ENCODE measurements at regions not wholly inside any gene's neighbourhood (a gene's known extent, or its start where the extent isn't known, plus 50 kb on each side); places are given as distances from the start of the nearest gene placed in this dataset.
A peak's percentile ranks its signal among the peaks of the same experiment; 100 is the strongest.

- DNase-seq (no peak), ATAC-seq (no peak)
- H3K27ac Mint-ChIP-seq = no peak overlapping the region
- H3K27me3 Mint-ChIP-seq = no peaks in the 10 kb centered on the region
- H3K36me3 Mint-ChIP-seq (ENCODE audit: low read depth) = no peaks in the 10 kb centered on the region
- H3K9me3 Mint-ChIP-seq = no peaks in the 10 kb centered on the region
- no peak overlapping the region for H3K4me3 Mint-ChIP-seq
- no peaks in the 10 kb centered on the region for H3K4me1 Mint-ChIP-seq
Measured at GRCh38 chr18:22355598-22355997, 62.1 kb downstream of the CTAGE1 start.

DNA sequence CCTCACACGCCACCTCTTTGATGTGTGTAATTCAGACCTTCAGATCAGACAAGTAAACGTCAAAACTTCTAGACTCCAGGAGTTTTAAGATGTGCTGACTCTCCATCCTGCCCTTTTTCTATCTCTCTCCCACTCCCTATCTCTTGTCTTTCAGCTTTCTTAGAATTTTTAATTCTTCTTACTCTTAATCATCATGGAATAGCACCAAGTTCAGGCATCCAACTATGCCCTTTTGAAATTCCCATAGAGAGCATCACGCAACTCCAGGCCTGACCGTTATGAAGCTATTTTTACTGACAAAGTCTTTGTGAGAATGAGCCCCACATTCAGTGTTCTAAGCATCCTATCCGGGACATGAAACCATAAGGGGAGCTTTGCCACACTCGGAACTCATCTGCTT is 62.6 kb downstream of the CTAGE1 start:
- no peak for ATAC-seq

GRCh38 chr18:22349966-22350365 is 67.7 kb downstream of the CTAGE1 start:
- Mint-ChIP-seq H3K27ac (no peak overlapping the region), H3K9me3 (no peaks in the 10 kb centered on the region), H3K27me3 (peaks cover 42% of the 10 kb centered on the region), H3K36me3 (ENCODE audit: low read depth) (no peaks in the 10 kb centered on the region), H3K4me3 (no peak overlapping the region), H3K4me1 (peaks cover 39% of the 10 kb centered on the region)
- ATAC-seq = no peak
- no peak for DNase-seq

More for the DNA sequence above, 62.6 kb downstream of the CTAGE1 start:
- Mint-ChIP-seq H3K4me1 (no peaks in the 10 kb centered on the region), H3K9me3 (no peaks in the 10 kb centered on the region), H3K36me3 (ENCODE audit: low read depth) (no peaks in the 10 kb centered on the region), H3K27ac (no peak overlapping the region), H3K27me3 (peaks cover 2% of the 10 kb centered on the region), H3K4me3 (no peak overlapping the region)
- no peak for DNase-seq

DNA sequence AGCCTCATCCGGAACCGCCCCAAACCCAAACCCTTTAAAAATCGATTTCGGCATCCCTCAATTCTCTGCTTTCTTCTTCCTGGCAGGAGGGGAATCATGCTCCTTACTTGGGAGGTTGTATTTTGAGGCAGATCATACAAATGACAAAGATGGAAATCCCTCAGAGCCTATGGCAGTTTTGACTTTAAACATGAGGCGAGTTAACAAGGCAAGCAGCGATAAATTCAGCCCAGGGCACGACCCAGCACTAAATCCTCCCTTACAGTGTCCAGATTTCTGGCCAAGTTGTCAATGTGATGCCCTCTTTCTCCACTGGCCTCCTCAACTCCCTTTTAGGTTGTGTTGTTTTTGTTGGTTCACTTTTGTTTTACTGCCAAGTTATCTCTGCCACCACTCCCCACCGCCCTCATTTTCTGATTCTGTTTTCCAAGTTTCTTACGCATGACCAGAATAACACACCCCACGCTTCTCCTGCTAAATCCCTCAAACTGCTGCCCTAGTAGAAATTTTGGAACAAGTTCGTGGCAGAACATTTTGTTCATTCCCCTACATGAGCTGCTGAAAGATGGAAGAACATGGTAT is 68.3 kb downstream of the CTAGE1 start:
- H3K27me3 Mint-ChIP-seq = peaks cover 42% of the 10 kb centered on the region

DNA sequence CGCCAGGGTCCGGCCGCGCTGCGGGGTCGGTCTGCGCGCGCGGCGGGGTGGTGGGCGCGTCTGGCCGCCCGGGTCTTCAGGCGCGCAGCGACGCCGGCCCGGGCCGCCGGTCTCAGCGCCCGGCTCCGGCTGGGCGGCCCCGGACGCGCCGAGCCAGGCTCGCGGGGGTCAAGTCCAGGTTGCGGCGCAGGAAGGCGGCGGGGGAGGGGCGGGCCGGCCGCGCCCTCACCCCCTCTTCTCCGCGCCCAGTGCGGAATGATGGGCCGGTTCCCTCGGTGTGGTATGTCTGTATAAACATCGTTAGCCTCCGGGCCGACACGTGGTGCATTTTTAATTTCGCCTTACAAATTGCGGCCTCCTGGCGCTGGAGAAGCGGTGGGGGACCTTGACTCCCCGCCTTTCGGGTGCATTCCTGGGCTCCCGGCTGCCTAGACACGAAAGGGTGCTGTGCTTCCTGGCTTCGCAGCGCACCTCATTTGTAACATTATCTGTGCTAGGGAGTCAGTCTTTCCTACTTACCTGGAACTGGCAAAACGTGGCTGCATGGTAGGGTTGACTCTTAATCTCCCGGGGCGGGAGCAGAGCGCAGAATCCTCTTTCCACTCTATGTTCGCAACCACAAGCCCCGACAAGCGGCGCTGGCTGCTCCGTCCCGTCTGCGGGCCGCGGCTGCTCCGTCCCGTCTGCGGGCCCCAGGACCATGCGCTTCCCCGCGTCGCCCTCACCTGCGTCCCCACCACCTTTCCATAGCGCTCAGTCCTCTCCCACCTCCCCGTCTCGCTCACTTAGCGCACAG is 69.0 kb downstream of the CTAGE1 start:
- H3K9me3 Mint-ChIP-seq = no peaks in the 10 kb centered on the region
- H3K36me3 Mint-ChIP-seq (ENCODE audit: low read depth) = no peaks in the 10 kb centered on the region
- H3K4me3 Mint-ChIP-seq = peak overlapping the region; percentile 74
- no peak for DNase-seq
- peak overlapping the region; percentile 78 for H3K27ac Mint-ChIP-seq
- peaks cover 52% of the 10 kb centered on the region for H3K4me1 Mint-ChIP-seq
- H3K27me3 Mint-ChIP-seq = peaks cover 42% of the 10 kb centered on the region
- peak; percentile 12 for ATAC-seq

More for the DNA sequence above, 68.3 kb downstream of the CTAGE1 start:
- ATAC-seq (no peak), DNase-seq (no peak)
- Mint-ChIP-seq H3K9me3 (no peaks in the 10 kb centered on the region), H3K27ac (peak overlapping the region; percentile 78), H3K4me1 (peaks cover 45% of the 10 kb centered on the region), H3K4me3 (peak overlapping the region; percentile 74), H3K36me3 (ENCODE audit: low read depth) (no peaks in the 10 kb centered on the region)

- peaks cover 60% of the 10 kb centered on the region for H3K4me1 Mint-ChIP-seq
- H3K36me3 Mint-ChIP-seq (ENCODE audit: low read depth) = no peaks in the 10 kb centered on the region
- peak; percentile 24 for ATAC-seq
- DNase-seq = peak; percentile 25
- no peaks in the 10 kb centered on the region for H3K9me3 Mint-ChIP-seq
- H3K27ac Mint-ChIP-seq = peak overlapping the region; percentile 74
- H3K4me3 Mint-ChIP-seq = peak overlapping the region; percentile 71
- peaks cover 42% of the 10 kb centered on the region for H3K27me3 Mint-ChIP-seq
Measured at GRCh38 chr18:22347606-22348511, 69.9 kb downstream of the CTAGE1 start.

GRCh38 chr18:22346953-22347605 is 70.6 kb downstream of the CTAGE1 start:
- Mint-ChIP-seq H3K4me3 (peak overlapping the region; percentile 71), H3K27me3 (peaks cover 42% of the 10 kb centered on the region), H3K4me1 (peaks cover 65% of the 10 kb centered on the region), H3K27ac (peak overlapping the region; percentile 74), H3K36me3 (ENCODE audit: low read depth) (no peaks in the 10 kb centered on the region), H3K9me3 (no peaks in the 10 kb centered on the region)
- DNase-seq (no peak), ATAC-seq (no peak)

DNA sequence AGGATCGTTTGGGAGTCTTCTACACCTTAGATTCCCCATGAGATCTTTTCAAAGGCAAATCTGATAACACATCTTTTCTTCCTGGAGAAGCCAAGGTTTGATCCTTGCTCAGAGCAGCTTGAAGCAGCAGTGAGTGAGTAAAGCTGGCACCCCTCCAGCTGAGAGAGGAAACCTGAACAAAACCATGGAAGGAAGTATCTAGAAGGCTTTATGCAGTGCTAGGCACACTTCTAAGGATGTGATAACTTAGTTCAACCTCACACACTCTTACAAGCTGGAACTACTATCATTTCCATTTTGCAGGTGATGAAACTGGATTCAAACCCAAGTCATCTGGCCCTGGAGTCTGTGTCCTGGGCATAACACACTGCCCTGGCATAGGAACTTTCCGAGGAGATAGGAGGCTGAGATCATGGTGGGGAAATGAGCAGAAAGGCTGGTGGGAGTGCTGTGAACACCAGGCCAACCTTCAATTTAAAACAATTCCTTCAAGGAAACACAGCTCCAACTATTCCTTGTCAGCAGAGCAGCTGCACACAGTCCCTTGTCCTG is 71.2 kb downstream of the CTAGE1 start:
- no peak for ATAC-seq
- H3K9me3 Mint-ChIP-seq = no peaks in the 10 kb centered on the region
- H3K4me3 Mint-ChIP-seq = peak overlapping the region; percentile 71
- H3K4me1 Mint-ChIP-seq = peaks cover 68% of the 10 kb centered on the region
- peak overlapping the region; percentile 74 for H3K27ac Mint-ChIP-seq
- no peak for DNase-seq
- peaks cover 42% of the 10 kb centered on the region for H3K27me3 Mint-ChIP-seq
- H3K36me3 Mint-ChIP-seq (ENCODE audit: low read depth) = no peaks in the 10 kb centered on the region

DNA sequence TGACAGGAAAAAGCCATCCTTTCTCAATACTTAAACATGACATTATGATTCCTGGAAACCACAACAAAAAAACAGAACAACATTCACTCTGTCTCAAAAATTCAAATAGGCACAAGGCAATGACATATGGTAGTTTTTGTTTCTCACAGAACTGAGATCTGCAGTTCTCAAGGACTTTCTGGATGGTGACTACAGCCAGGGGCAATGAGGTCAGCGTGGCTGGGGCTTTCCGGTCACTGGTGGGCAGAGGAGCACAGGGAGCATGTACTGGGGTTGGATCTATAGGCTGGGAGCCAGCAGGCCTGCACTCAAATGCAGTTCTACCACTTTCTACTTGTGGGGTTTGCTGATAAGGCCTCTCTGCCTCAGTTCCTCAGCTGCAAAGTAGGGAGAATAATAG is 72.0 kb downstream of the CTAGE1 start:
- peak overlapping the region; percentile 49 for H3K4me3 Mint-ChIP-seq

GRCh38 chr18:22344908-22345670 is 72.6 kb downstream of the CTAGE1 start:
- ATAC-seq (no peak), DNase-seq (no peak)
- Mint-ChIP-seq H3K27me3 (peaks cover 40% of the 10 kb centered on the region), H3K27ac (no peak overlapping the region), H3K4me1 (peaks cover 71% of the 10 kb centered on the region), H3K4me3 (peak overlapping the region; percentile 49), H3K9me3 (no peaks in the 10 kb centered on the region), H3K36me3 (ENCODE audit: low read depth) (no peaks in the 10 kb centered on the region)

More for the DNA sequence above, 72.0 kb downstream of the CTAGE1 start:
- no peak overlapping the region for H3K27ac Mint-ChIP-seq
- peaks cover 71% of the 10 kb centered on the region for H3K4me1 Mint-ChIP-seq
- ATAC-seq (no peak), DNase-seq (no peak)
- H3K9me3 Mint-ChIP-seq = no peaks in the 10 kb centered on the region
- no peaks in the 10 kb centered on the region for H3K36me3 Mint-ChIP-seq (ENCODE audit: low read depth)
- peaks cover 42% of the 10 kb centered on the region for H3K27me3 Mint-ChIP-seq

DNA sequence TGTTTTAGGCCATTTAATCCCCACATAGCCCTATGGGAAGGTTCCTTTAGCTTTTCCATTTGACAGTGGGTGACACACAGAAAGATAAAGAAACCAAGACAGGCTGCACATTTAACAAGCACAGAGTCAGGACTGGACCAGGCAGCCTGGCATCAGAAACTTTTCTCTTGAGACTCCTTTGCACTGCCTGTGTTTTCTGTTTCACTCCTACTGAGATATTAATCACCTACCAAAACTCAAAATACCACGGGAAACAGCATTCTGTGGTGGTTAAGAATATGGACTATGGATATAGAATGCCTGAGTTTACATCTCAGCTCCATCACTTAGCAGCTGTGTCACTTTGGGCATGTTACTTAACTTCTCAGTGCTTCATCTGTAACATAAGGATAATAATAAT is 73.3 kb downstream of the CTAGE1 start:
- H3K27ac Mint-ChIP-seq = no peak overlapping the region
- H3K36me3 Mint-ChIP-seq (ENCODE audit: low read depth) = no peaks in the 10 kb centered on the region
- no peak overlapping the region for H3K4me3 Mint-ChIP-seq
- H3K27me3 Mint-ChIP-seq = peaks cover 34% of the 10 kb centered on the region
- peak; percentile 15 for ATAC-seq
- no peak for DNase-seq
- H3K9me3 Mint-ChIP-seq = no peaks in the 10 kb centered on the region
- H3K4me1 Mint-ChIP-seq = peaks cover 73% of the 10 kb centered on the region

GRCh38 chr18:22343613-22344012 is 74.1 kb downstream of the CTAGE1 start:
- DNase-seq (no peak), ATAC-seq (no peak)
- Mint-ChIP-seq H3K4me1 (peaks cover 71% of the 10 kb centered on the region), H3K36me3 (ENCODE audit: low read depth) (no peaks in the 10 kb centered on the region), H3K27me3 (peaks cover 26% of the 10 kb centered on the region), H3K27ac (peak overlapping the region; percentile 42), H3K9me3 (no peaks in the 10 kb centered on the region), H3K4me3 (no peak overlapping the region)

GRCh38 chr18:22342625-22343024 is 75.1 kb downstream of the CTAGE1 start:
- Mint-ChIP-seq H3K36me3 (ENCODE audit: low read depth) (no peaks in the 10 kb centered on the region), H3K4me3 (peak overlapping the region; percentile 14), H3K4me1 (peaks cover 74% of the 10 kb centered on the region), H3K27ac (peak overlapping the region; percentile 59), H3K9me3 (no peaks in the 10 kb centered on the region), H3K27me3 (peaks cover 20% of the 10 kb centered on the region)
- peak; percentile 30 for DNase-seq
- ATAC-seq = peak; percentile 53

Measured in activated naive CD8-positive, alpha-beta T cell treated with anti-CD3 and anti-CD28 coated beads, Interleukin-2, amount 50 U/mL, for 24 hours (primary cell).